Glutamatergic neuron (in vitro differentiated cells): ENCODE measurements at regions not wholly inside any gene's neighbourhood (a gene's known extent, or its start where the extent isn't known, plus 50 kb on each side); places are given as distances from the start of the nearest gene placed in this dataset.
A peak's percentile ranks its signal among the peaks of the same experiment; 100 is the strongest.

Experiments
- DNase-seq: peaks from one replicate; pipeline ENCODE4 v3.0.0; 2022
- H3K27ac Mint-ChIP-seq: one replicate; pipeline ENCODE4 v1.8.0; 2020; ENCODE audit warnings: mild to moderate bottlenecking, mixed read lengths, inconsistent platforms; ENCODE audit not compliant: unreplicated experiment
- H3K27me3 Mint-ChIP-seq: one replicate; pipeline ENCODE4 v1.8.0; 2020; ENCODE audit warnings: mild to moderate bottlenecking, moderate library complexity, mixed read lengths, inconsistent platforms; ENCODE audit not compliant: unreplicated experiment
- H3K36me3 Mint-ChIP-seq: one replicate; pipeline ENCODE4 v1.8.0; 2020; ENCODE audit warnings: mild to moderate bottlenecking, mixed read lengths, inconsistent platforms; ENCODE audit not compliant: unreplicated experiment
- H3K4me1 Mint-ChIP-seq: one replicate; pipeline ENCODE4 v1.8.0; 2020; ENCODE audit warnings: mild to moderate bottlenecking, low read depth, mixed read lengths, inconsistent platforms; ENCODE audit not compliant: unreplicated experiment
- H3K4me3 Mint-ChIP-seq: one replicate; pipeline ENCODE4 v1.8.0; 2020; ENCODE audit warnings: mild to moderate bottlenecking, mixed read lengths, inconsistent platforms; ENCODE audit not compliant: unreplicated experiment
- H3K9me3 Mint-ChIP-seq: one replicate; pipeline ENCODE4 v1.8.0; 2020; ENCODE audit warnings: mild to moderate bottlenecking, moderate library complexity, mixed read lengths, inconsistent platforms; ENCODE audit not compliant: unreplicated experiment
- CTCF ChIP-seq: fragments of 200-600 bp; sonication (generic); IDR thresholded peaks from one replicate; pipeline ENCODE4 v1.5.0; 2021; ENCODE audit not compliant: partially characterized antibody, unreplicated experiment

- Mint-ChIP-seq H3K9me3 (no peaks in the 10 kb centered on the region), H3K27ac (no peak overlapping the region), H3K36me3 (no peaks in the 10 kb centered on the region), H3K4me3 (no peak overlapping the region), H3K4me1 (peaks cover 2% of the 10 kb centered on the region), H3K27me3 (peaks cover 8% of the 10 kb centered on the region)
- TF ChIP-seq CTCF, result no peak
- no peak for DNase-seq
Measured at GRCh38 chr10:117876210-117876609, 170.5 kb downstream of the RAB11FIP2 start.

DNA sequence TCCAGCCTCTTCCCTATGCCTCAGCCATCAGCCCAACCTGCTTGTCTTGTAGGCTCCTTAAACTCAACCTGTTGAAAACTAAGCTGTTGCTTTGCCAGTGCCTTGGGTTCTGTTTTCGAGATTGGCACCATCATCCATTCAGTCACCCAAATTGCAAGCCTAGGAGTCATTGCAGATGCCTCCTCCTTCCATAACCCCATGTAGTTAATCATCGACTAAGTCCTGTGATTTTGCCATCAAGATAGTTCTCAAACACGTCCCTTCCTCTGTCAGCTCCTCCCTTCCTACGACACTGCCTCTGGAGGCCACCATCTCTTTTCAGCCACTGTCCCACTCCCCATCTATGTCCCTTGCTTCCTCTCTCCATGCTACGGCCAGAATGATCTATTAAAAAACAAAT, 168.1 kb downstream of the RAB11FIP2 start:
- TF ChIP-seq CTCF, result no peak
- H3K9me3 Mint-ChIP-seq, result no peaks in the 10 kb centered on the region
- H3K4me3 Mint-ChIP-seq, result no peak overlapping the region
- H3K27me3 Mint-ChIP-seq, result peaks cover 9% of the 10 kb centered on the region
- peaks cover 3% of the 10 kb centered on the region for H3K4me1 Mint-ChIP-seq
- H3K36me3 Mint-ChIP-seq, result no peaks in the 10 kb centered on the region
- H3K27ac Mint-ChIP-seq, result peak overlapping the region; percentile 14
- DNase-seq, result no peak

DNA sequence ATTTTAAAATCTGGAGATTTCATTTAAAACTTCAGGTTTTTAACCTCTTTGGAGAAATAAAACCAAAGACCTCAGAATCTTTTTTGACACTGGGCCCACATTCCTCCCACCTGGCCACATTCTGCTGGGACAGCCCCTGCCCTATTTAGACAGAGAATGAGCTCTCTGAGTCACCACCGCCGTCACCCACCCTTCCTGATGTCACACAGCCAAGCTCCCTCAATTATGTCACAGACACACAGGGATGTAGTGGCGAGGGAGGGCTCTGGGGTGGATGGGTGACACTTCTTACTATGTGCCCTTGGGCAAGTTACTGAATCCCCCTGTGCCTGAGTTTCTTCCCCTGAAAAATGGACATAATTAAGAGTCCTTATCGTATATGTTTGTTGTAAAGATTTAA, 162.6 kb downstream of the RAB11FIP2 start:
- Mint-ChIP-seq H3K27me3 (peaks cover 7% of the 10 kb centered on the region), H3K4me1 (peaks cover 20% of the 10 kb centered on the region), H3K36me3 (no peaks in the 10 kb centered on the region), H3K27ac (no peak overlapping the region), H3K4me3 (no peak overlapping the region), H3K9me3 (peaks cover 2% of the 10 kb centered on the region)
- TF ChIP-seq CTCF, result no peak
- no peak for DNase-seq

DNA sequence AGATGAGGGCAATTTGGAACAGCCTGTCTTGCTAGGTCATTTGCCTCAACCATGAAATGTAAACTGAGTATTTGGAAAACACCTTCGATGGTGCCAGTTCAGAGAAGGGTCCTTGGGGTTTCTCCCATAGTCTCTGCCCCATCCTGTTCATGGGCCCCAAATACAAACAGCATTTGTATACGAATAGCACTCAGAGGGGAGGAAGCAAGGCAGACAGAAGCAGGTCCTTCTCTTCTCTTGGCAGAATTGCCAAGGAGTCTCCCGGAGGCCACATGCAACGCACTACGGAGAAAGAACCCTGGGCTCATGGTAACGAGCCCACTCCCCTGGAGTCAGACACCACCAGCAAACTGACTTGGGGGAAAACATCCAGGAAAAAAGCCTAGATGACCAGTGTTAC, 162.1 kb downstream of the RAB11FIP2 start:
- peak overlapping the region; percentile 30 for H3K27ac Mint-ChIP-seq
- DNase-seq, result no peak
- no peak for TF ChIP-seq CTCF
- no peaks in the 10 kb centered on the region for H3K36me3 Mint-ChIP-seq
- peaks cover 20% of the 10 kb centered on the region for H3K4me1 Mint-ChIP-seq
- H3K27me3 Mint-ChIP-seq, result peaks cover 5% of the 10 kb centered on the region
- H3K9me3 Mint-ChIP-seq, result peaks cover 2% of the 10 kb centered on the region
- H3K4me3 Mint-ChIP-seq, result no peak overlapping the region

DNA sequence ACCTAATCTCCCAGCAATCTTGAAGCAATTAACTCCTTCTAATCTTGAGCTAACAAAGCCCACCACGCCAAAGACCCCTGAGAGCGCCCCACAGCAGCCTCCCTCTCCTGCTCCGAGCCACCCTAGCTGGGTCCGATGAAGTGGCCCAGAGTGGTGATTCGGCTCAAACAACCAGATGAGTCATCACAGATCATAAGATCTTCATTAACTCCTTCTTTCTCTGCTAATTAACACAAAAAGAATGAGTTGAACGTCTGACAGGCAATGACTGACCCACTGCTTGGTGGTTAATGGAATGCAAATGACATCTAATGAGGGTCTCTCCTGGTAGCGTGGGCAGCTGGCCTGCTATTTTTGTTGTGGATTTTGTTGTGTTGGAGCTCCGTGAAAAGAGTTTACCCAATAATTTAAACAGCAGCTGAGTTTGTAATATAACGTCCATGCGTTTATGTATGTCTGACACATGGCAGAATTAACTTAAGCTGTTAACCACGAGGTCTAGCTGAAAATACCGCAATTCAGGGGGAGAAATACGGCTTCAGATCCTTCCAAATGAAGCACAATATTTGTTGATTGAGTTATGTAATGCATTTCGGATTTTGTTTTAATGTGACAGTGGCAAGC, 161.4 kb downstream of the RAB11FIP2 start:
- no peaks in the 10 kb centered on the region for H3K36me3 Mint-ChIP-seq
- H3K27ac Mint-ChIP-seq, result peak overlapping the region; percentile 72
- peak; percentile 50 for DNase-seq
- H3K4me3 Mint-ChIP-seq, result peak overlapping the region; percentile 10
- no peak for TF ChIP-seq CTCF
- H3K9me3 Mint-ChIP-seq, result peaks cover 2% of the 10 kb centered on the region
- H3K4me1 Mint-ChIP-seq, result peaks cover 20% of the 10 kb centered on the region
- peaks cover 5% of the 10 kb centered on the region for H3K27me3 Mint-ChIP-seq
